WTC11 (cell line): ENCODE measurements at regions not wholly inside any gene's neighbourhood (a gene's known extent, or its start where the extent isn't known, plus 50 kb on each side); places are given as distances from the start of the nearest gene placed in this dataset.

Source experiments
- CREB1 ChIP-seq: sonication (generic); formaldehyde crosslinking; IDR thresholded peaks from 2 replicates; pipeline ENCODE4 v1.8.0; 2023; ENCODE audit warnings: mild to moderate bottlenecking, missing genetic modification reagents
- ESRRA ChIP-seq: sonication (generic); formaldehyde crosslinking; IDR thresholded peaks from 2 replicates; pipeline ENCODE4 v1.8.1; 2022; ENCODE audit warnings: mild to moderate bottlenecking, missing genetic modification reagents, borderline replicate concordance
- GABPB1 ChIP-seq: sonication (generic); formaldehyde crosslinking; IDR thresholded peaks from 2 replicates; pipeline ENCODE4 v1.8.1; 2023; ENCODE audit warnings: mild to moderate bottlenecking, missing genetic modification reagents
- RELA ChIP-seq: sonication (generic); formaldehyde crosslinking; IDR thresholded peaks from 2 replicates; pipeline ENCODE4 v1.8.1; 2022; ENCODE audit warnings: missing genetic modification reagents, mild to moderate bottlenecking, borderline replicate concordance
- ZBTB21 ChIP-seq: sonication (generic); formaldehyde crosslinking; IDR thresholded peaks from 2 replicates; pipeline ENCODE4 v1.8.1; 2023; ENCODE audit warnings: mild to moderate bottlenecking, missing genetic modification reagents, borderline replicate concordance
- TF ChIP-seq, protein P1 (sequence below): fragments of 250-450 bp; sonication (Bioruptor Pico); IDR thresholded peaks from 2 replicates; pipeline ENCODE4 v1.8.0; 2021; ENCODE audit warnings: mild to moderate bottlenecking
- TF ChIP-seq, protein P2 (sequence below): fragments of 200-600 bp; IDR thresholded peaks from 2 replicates; pipeline ENCODE4 v1.8.0; 2022; ENCODE audit warnings: antibody characterized with exemption

DNA sequence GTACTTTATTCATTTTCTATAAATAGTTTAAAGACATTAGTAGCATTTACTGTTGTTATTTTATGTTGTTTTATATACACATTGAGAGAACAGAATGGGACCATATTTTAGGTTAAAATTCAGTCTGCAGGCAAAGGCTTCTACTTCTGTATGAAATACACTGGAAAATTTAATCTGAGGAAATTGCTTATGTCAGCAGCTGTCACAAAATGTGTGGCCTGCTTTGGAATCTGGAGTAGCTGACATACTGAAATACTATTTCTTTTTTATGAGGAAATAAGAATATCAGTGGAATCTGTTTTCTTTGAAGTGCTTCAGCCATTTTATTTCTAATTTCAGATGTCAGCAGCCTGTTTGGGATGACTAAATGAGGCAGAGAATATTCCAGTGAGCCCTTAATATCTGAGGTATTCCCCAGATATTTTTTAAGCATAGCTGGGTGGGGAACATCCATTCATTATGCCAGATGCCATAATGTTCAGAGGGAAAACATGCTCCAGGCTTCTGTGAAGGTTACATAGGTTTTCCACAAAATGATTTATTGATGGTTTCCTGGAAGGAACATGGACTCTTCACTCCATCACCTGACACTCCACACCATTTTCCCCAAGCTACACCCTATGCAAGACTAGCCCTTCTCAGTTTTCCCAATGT is 267.1 kb downstream of the ARL4A start:
- TF ChIP-seq, protein P1, sequence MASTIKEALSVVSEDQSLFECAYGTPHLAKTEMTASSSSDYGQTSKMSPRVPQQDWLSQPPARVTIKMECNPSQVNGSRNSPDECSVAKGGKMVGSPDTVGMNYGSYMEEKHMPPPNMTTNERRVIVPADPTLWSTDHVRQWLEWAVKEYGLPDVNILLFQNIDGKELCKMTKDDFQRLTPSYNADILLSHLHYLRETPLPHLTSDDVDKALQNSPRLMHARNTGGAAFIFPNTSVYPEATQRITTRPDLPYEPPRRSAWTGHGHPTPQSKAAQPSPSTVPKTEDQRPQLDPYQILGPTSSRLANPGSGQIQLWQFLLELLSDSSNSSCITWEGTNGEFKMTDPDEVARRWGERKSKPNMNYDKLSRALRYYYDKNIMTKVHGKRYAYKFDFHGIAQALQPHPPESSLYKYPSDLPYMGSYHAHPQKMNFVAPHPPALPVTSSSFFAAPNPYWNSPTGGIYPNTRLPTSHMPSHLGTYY = no peak
- TF ChIP-seq ZBTB21 (CRISPR knock-in tag) (no peak), GABPB1 (no peak), ESRRA (no peak), CREB1 (CRISPR knock-in tag) (no peak), RELA (CRISPR knock-in tag) (no peak)
- TF ChIP-seq, protein P2, sequence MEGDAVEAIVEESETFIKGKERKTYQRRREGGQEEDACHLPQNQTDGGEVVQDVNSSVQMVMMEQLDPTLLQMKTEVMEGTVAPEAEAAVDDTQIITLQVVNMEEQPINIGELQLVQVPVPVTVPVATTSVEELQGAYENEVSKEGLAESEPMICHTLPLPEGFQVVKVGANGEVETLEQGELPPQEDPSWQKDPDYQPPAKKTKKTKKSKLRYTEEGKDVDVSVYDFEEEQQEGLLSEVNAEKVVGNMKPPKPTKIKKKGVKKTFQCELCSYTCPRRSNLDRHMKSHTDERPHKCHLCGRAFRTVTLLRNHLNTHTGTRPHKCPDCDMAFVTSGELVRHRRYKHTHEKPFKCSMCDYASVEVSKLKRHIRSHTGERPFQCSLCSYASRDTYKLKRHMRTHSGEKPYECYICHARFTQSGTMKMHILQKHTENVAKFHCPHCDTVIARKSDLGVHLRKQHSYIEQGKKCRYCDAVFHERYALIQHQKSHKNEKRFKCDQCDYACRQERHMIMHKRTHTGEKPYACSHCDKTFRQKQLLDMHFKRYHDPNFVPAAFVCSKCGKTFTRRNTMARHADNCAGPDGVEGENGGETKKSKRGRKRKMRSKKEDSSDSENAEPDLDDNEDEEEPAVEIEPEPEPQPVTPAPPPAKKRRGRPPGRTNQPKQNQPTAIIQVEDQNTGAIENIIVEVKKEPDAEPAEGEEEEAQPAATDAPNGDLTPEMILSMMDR = no peak
